ENCODE measurements at regions not wholly inside any gene's neighbourhood (a gene's known extent, or its start where the extent isn't known, plus 50 kb on each side); places are given as distances from the start of the nearest gene placed in this dataset.

- TF ChIP-seq CTCF (IDR thresholded peaks at IDR 0.05) (no peak), POLR2A (IDR thresholded peaks at IDR 0.05) (no peak)
These were observed 278.9 kb upstream of the ARGLU1 start for GRCh38 chr13:106846571-106847448.

All from thyroid gland (tissue), 4 donors.